Activated CD8-positive, alpha-beta T cell treated with anti-CD3 and anti-CD28 coated beads for 36 hours (primary cell): ENCODE measurements at regions not wholly inside any gene's neighbourhood (a gene's known extent, or its start where the extent isn't known, plus 50 kb on each side); places are given as distances from the start of the nearest gene placed in this dataset.

Experiments used
- ATAC-seq: fragments of 200-7000 bp; cut with Tn5 transposase; one replicate; pipeline ENCODE4 v1.10.0; 2021; ENCODE audit warnings: mild to moderate bottlenecking, moderate library complexity
- CTCF ChIA-PET: fragments of 350-600 bp; sonication (Branson Sonifier 250); formaldehyde crosslinking; loops from one replicate; lab custom pipeline; 2021; ENCODE audit warnings: antibody characterized with exemption; lab: Charles Lee
- POLR2A ChIA-PET: fragments of 350-600 bp; sonication (Branson Sonifier 250); formaldehyde crosslinking; loops from one replicate; lab custom pipeline; 2021; ENCODE audit warnings: antibody characterized with exemption; lab: Charles Lee
- DNase-seq: peaks from one replicate; pipeline ENCODE4 v3.0.0-alpha.2; 2020
- H3K27ac Mint-ChIP-seq: one replicate; pipeline ENCODE4 v1.8.0; 2021; ENCODE audit warnings: mild to moderate bottlenecking, mixed read lengths
- H3K27me3 Mint-ChIP-seq: one replicate; pipeline ENCODE4 v1.8.0; 2021; ENCODE audit warnings: mixed read lengths
- H3K36me3 Mint-ChIP-seq: one replicate; pipeline ENCODE4 v1.8.0; 2021; ENCODE audit warnings: low read depth, mixed read lengths
- H3K4me1 Mint-ChIP-seq: one replicate; pipeline ENCODE4 v1.8.0; 2021; ENCODE audit warnings: low read depth, mixed read lengths
- H3K4me3 Mint-ChIP-seq: one replicate; pipeline ENCODE4 v1.8.0; 2021; ENCODE audit warnings: mild to moderate bottlenecking, moderate library complexity, mixed read lengths
- H3K9me3 Mint-ChIP-seq: one replicate; pipeline ENCODE4 v1.8.0; 2021; ENCODE audit warnings: mixed read lengths
- intact Hi-C: fragments of 100-400 bp; cut with micrococcal nuclease; formaldehyde crosslinking; loops from one replicate; pipeline ENCODE4 v1.10.0; 2022
- TF ChIP-seq, protein P1 (sequence below): fragments of 200-600 bp; IDR thresholded peaks from one replicate; pipeline ENCODE4 v1.8.0; 2022; ENCODE audit warnings: antibody characterized with exemption, mild to moderate bottlenecking

DNA sequence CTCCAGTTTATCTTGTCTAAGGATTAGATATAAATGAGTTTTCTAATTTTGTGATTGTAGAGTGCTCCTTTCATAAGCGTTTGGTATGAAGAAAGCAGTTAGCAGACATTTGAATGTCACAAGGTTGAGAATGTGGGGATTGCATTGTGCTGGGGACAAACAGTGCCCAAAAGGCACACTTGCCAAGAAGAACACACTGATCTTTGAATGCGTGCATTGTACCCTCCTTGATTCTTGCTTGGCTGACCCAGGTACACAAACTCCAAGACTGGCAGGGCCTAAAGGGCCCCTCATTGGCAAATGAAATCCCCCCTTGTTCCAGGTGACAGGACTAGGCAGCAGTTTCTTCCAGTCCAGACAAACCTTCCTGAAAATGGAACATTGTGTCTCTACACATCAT, 96.9 kb upstream of the LIFR start:
- Mint-ChIP-seq H3K36me3 (no peaks in the 10 kb centered on the region), H3K4me3 (no peak overlapping the region), H3K9me3 (no peaks in the 10 kb centered on the region), H3K27ac (no peak overlapping the region), H3K27me3 (peaks cover 3% of the 10 kb centered on the region), H3K4me1 (peaks cover 9% of the 10 kb centered on the region)
- DNase-seq = no peak
- TF ChIP-seq, protein P1, sequence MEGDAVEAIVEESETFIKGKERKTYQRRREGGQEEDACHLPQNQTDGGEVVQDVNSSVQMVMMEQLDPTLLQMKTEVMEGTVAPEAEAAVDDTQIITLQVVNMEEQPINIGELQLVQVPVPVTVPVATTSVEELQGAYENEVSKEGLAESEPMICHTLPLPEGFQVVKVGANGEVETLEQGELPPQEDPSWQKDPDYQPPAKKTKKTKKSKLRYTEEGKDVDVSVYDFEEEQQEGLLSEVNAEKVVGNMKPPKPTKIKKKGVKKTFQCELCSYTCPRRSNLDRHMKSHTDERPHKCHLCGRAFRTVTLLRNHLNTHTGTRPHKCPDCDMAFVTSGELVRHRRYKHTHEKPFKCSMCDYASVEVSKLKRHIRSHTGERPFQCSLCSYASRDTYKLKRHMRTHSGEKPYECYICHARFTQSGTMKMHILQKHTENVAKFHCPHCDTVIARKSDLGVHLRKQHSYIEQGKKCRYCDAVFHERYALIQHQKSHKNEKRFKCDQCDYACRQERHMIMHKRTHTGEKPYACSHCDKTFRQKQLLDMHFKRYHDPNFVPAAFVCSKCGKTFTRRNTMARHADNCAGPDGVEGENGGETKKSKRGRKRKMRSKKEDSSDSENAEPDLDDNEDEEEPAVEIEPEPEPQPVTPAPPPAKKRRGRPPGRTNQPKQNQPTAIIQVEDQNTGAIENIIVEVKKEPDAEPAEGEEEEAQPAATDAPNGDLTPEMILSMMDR = no peak
- intact Hi-C loops = no loop called here
- POLR2A ChIA-PET = no interaction called here
- no peak for ATAC-seq
- CTCF ChIA-PET = interaction anchor here (1.0 to 1.1 kb wide), 2 partner anchors 211 to 212 kb away, joined by 3 read pairs; no protein-coding TSS in a partner anchor

GRCh38 chr5:38655691-38656090, 99.2 kb upstream of the LIFR start:
- ChIA-PET CTCF (no interaction called here), POLR2A (no interaction called here)
- Mint-ChIP-seq H3K36me3 (no peaks in the 10 kb centered on the region), H3K4me3 (no peak overlapping the region), H3K27me3 (peaks cover 3% of the 10 kb centered on the region), H3K4me1 (peaks cover 2% of the 10 kb centered on the region), H3K27ac (no peak overlapping the region), H3K9me3 (no peaks in the 10 kb centered on the region)
- intact Hi-C loops = no loop called here
- DNase-seq (no peak), ATAC-seq (no peak)
- TF ChIP-seq, protein P1 = no peak

DNA sequence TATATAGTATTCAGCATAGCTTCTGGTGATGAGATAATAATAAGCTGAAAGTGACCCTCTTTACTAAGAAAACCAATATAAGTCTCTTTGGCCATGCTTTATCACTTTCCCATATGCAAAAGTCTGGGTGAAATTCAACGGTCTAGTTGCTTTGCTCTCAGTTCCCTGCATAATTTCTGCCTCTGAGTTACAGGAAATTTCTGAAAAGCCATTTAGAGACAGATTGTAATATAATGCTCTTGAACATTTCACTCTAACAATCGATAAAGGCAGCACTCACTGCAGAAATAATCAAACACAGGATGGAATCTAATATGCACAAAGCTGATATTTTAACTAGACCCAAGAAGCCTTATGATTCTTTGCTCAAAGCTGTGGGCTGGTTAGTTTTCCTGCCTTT, 100.1 kb upstream of the LIFR start:
- no peaks in the 10 kb centered on the region for H3K9me3 Mint-ChIP-seq
- H3K27ac Mint-ChIP-seq = no peak overlapping the region
- no peaks in the 10 kb centered on the region for H3K4me1 Mint-ChIP-seq
- no peaks in the 10 kb centered on the region for H3K36me3 Mint-ChIP-seq
- DNase-seq (no peak), ATAC-seq (no peak)
- intact Hi-C loops = no loop called here
- TF ChIP-seq, protein P1 = no peak
- POLR2A ChIA-PET = no interaction called here
- H3K4me3 Mint-ChIP-seq = no peak overlapping the region
- H3K27me3 Mint-ChIP-seq = peaks cover 2% of the 10 kb centered on the region
- CTCF ChIA-PET = no interaction called here

GRCh38 chr5:38657020-38657419, 100.6 kb upstream of the LIFR start:
- intact Hi-C loops = no loop called here
- Mint-ChIP-seq H3K27ac (no peak overlapping the region), H3K9me3 (no peaks in the 10 kb centered on the region), H3K36me3 (no peaks in the 10 kb centered on the region), H3K4me3 (no peak overlapping the region), H3K27me3 (peaks cover 2% of the 10 kb centered on the region), H3K4me1 (no peaks in the 10 kb centered on the region)
- ChIA-PET POLR2A (no interaction called here), CTCF (no interaction called here)
- ATAC-seq (no peak), DNase-seq (no peak)
- TF ChIP-seq, protein P1 = no peak

DNA sequence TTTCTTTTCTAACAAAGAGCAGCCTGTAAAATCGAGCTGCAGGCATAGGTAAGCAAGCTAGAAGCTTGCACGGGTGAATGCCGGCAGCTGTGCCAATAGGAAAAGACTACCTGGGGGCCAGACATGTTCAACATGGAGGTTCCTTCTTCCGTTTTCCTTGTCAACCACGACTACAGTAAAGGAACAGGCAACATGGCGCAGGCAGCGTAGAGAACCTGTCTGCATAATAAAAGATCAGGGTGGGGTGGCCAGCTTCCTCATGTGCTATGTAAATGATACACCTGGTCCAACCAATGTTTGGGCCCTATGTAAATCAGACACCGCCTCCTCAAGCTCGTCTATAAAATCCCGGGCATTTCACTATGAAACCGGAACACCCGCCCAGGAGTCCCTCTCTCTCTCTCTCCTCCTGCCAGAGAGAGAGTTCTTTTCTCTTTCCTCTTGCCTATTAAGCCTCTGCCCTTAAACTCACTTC, 103.8 kb upstream of the LIFR start:
- TF ChIP-seq, protein P1 = no peak
- Mint-ChIP-seq H3K4me1 (no peaks in the 10 kb centered on the region), H3K27me3 (peaks cover 8% of the 10 kb centered on the region), H3K27ac (no peak overlapping the region), H3K4me3 (no peak overlapping the region), H3K36me3 (no peaks in the 10 kb centered on the region), H3K9me3 (no peaks in the 10 kb centered on the region)
- POLR2A ChIA-PET = no interaction called here
- no peak for ATAC-seq
- DNase-seq = no peak
- intact Hi-C loops = no loop called here
- CTCF ChIA-PET = interaction anchor here (1.4 kb wide), 1 partner anchor 239 kb away, joined by 3 read pairs; no protein-coding TSS in a partner anchor
